Head of caudate nucleus (tissue), 42 donors: ENCODE measurements at regions not wholly inside any gene's neighbourhood (a gene's known extent, or its start where the extent isn't known, plus 50 kb on each side); places are given as distances from the start of the nearest gene placed in this dataset.
"Not testable (repeated sequence)": the region's sequence is repeated elsewhere in the genome, so short reads cannot be mapped to it uniquely, and the experiment has no call there.

ENCODE experiments used
- DNase-seq, 42 donors: peaks; one replicate each; pipeline versions ENCODE4 v3.0.0 to v3.0.0-alpha.2; 2020 to 2021; ENCODE audit warnings: mixed read lengths in 7 of 42
- intact Hi-C: fragments of 100-400 bp; cut with DNase I; formaldehyde crosslinking; loops from one replicate; pipeline ENCODE4 v1.15.0; 2022

GRCh38 chr7:29684787-29685650, 121.3 kb upstream of the WIPF3 start:
- intact Hi-C loops, result no loop called here

GRCh38 chr7:29685651-29686271, 120.5 kb upstream of the WIPF3 start:
- intact Hi-C loops, result not testable (repeated sequence)
- peak in 4 of 42 donors; percentile 23 to 49 (median 32) for DNase-seq

More at GRCh38 chr7:29684787-29685650, 121.3 kb upstream of the WIPF3 start:
- peak; percentile 16 to 87 (median 72) for DNase-seq

GRCh38 chr7:29690510-29690909, 115.8 kb upstream of the WIPF3 start:
- DNase-seq, intact Hi-C loops: not testable (repeated sequence)

DNA sequence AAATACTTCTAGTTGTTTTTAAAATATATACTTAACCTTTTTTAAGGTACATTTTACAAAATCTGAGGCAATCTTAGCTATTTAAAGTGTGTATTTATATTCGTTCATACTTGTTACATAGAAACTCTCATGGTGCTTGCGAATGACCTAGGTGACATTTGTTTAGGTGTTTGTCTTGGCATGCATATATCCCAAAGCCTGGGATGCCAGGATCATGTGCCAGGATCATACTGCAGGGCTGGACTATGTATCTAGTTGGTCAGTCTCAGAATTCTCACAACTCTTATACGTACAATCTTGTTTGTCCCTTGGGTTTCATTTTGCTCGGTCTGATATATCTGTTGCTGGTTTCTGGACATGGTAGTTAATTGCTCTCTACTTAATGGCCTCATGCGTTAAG, 109.9 kb upstream of the WIPF3 start:
- not testable (repeated sequence) for DNase-seq

GRCh38 chr7:29699723-29700122, 106.6 kb upstream of the WIPF3 start:
- intact Hi-C loops, DNase-seq: not testable (repeated sequence)

More for the DNA sequence above, 109.9 kb upstream of the WIPF3 start:
- intact Hi-C loops, result not testable (repeated sequence)

DNA sequence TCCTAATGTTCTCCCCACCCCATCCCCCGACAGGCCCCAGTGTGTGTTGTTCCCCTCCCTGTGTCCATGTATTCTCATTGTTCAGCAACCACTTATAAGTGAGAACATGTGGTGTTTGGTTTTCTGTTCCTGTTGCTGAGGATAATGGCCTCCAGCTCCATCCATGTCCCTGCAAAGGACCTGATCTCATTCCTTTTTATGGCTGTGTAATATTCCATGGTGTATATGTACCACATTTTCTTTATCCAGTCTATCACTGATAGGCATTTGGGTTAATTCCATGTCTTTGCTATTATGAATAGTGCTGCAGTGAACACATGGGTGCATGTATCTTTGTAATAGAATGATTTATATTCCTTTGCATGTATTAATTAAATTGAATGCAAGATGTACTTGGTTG, 104.8 kb upstream of the WIPF3 start:
- DNase-seq, intact Hi-C loops: not testable (repeated sequence)

- intact Hi-C loops, DNase-seq: not testable (repeated sequence)
Observed at GRCh38 chr7:29703830-29704229, 102.5 kb upstream of the WIPF3 start.

DNA sequence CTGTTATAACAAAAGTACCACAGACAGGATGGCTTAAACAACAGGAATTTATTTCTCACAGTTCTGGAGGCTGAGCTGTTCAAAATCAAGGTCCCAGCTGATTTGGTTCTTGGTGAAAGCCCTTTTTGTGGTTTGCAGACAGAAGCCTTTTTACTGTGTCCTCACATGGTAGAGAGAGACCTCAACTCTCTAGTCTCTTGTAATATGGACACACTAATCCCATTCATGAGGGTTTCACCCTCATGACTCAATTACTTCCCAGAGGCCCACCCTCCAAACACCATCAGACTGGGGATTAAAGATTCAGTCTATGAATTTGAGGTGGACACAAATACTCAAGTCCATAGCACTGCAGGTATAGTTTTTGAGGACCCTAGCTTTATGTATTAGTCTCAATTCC, 97.3 kb upstream of the WIPF3 start:
- peak in 8 of 42 donors; percentile 9 to 58 (median 16) for DNase-seq
- intact Hi-C loops, result not testable (repeated sequence)

GRCh38 chr7:29723127-29723526, 83.2 kb upstream of the WIPF3 start:
- intact Hi-C loops, DNase-seq: not testable (repeated sequence)

GRCh38 chr7:29723599-29723998, 82.7 kb upstream of the WIPF3 start:
- intact Hi-C loops, result no loop called here
- DNase-seq, result no peak

DNA sequence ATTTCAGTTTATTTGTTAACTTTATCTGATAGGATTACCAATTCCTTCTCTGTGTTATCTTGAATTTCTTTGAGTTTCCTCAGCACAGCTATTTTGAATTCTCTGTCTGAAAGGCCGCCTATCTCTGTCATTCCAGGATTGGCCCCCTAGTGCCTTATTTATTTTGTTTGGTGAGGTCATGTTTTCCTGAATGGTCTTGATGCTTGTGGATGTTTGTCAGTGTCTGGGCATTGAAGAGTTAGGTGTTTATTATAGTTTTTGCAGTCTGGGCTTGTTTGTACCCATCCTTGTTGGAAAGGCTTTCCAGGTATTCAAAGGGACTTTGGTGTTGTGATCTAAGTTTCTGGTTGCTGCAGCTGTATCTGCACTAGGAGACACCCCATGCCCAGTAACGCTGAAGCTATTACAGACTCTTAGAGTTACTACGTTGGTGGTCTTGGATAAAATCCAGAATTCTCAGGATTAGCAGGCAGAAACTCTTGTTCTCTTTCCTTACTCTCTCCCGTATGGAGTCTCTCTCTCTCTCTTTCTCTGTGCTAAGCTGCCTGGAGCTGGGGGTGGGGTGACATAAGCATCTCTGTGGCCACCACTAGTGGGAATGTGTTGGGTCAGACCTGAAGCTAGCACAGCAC, 76.7 kb upstream of the WIPF3 start:
- intact Hi-C loops, DNase-seq: not testable (repeated sequence)

- intact Hi-C loops, result no loop called here
- DNase-seq, result no peak
Observed at GRCh38 chr7:29734246-29734731, 72.0 kb upstream of the WIPF3 start.

DNA sequence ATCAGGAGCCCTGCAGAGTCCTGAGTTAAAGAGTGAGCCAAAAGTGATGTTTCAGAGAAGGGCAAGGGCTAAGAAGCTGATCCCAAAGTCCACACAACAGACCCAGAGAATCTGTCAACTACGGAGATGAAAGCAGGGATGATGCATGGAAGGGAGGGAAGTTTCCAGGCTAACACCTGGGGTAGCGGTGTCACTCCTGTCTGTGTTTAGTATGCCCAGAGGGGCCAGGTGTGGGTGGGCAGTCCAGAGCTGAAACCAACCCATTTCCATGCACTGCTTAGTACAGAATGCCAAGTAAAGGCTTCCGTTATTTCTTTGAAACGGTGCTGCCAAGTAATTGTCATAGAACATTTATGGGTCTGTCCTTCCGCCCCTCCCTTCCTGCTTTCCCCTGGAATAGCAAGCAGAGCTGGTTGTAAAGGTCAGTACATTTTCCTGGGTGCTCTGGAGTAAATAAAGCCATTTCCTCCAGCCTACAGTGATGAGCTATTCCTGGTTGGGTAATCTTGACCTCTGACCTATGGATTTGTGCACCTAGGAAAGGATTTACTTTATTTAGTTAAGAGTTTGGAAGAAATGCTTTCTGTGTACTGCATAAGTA, 58.6 kb upstream of the WIPF3 start:
- intact Hi-C loops, result loop anchor here (5.0 kb wide), 1 partner anchor 175 kb away; no protein-coding TSS in a partner anchor

DNA sequence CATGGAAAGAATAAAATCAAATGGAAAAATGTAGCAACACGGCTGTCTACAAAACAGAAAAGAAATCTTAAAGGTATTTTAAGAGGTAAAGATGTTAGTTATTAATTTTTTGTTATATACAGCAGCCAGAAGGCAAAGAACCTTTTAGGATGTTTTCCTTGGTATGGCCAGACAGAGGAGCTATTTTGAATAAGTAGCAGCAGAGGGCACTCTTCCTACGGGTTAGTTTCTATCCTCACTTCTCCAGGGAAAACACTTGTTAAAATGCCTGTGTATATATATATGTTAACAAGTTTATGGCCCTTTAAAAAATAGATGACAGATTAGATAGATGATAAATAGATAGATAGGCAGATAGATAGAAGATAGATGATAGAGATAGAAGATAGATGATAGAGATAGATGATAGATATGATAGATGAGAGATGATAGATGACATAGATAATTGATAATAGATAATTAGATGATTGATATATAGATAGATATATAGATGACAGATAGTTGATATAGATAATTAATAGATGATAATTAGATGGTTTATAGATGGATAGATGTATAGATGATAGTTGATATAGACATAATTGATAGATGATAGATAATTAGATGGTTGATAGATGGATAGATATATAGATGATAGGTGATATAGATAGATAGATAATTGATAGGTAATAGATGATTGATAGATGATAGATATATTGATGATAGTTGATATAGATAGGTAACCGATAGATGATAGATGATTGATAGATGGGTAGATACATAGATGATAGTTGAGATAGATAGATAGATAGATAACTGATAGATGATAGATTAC, 57.8 kb upstream of the WIPF3 start:
- peak in 13 of 42 donors; percentile 17 to 60 (median 26) for DNase-seq
- intact Hi-C loops, result loop anchor here (5.0 kb wide), 1 partner anchor 174 kb away; no protein-coding TSS in a partner anchor

More for the DNA sequence above, 58.6 kb upstream of the WIPF3 start:
- not testable (repeated sequence) for DNase-seq

DNA sequence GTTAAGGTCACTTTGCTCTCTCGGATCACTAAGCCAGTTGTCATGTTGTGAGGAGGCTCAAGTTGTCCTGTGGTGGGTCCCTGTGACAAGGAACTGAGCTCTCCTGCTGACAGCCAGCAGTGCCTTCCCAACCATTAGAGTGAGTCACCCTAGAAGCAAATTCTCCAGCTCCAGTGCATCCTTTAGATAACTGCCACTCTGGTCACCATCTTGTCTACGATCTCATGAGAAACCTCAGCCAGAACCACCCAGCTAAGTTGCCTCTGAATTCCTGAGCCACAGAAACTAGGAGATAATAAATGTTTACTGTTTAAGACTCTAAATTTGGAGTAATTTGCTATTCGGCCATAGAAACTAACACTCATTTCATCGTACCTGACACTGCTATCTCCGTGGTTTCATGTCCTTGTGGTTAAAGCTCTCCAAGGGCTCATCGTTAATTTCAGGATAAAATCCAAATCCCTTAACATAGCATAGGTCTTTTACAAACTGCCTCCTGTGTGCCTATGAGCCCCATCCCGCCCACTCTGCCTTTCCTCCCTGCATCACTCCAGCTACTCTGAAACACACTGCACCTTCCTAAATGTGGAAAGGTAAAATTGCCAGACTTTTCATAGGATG, 56.5 kb upstream of the WIPF3 start:
- peak in 38 of 42 donors; percentile 16 to 84 (median 58) for DNase-seq
- intact Hi-C loops, result loop anchor here (5.0 to 10.0 kb wide), 2 partner anchors 172 to 315 kb away; no protein-coding TSS in a partner anchor

GRCh38 chr7:29750373-29750940, 55.9 kb upstream of the WIPF3 start:
- intact Hi-C loops, result loop anchor here (10.0 kb wide), 1 partner anchor 314 kb away; no protein-coding TSS in a partner anchor
- DNase-seq, result peak in 37 of 42 donors; percentile 9 to 84 (median 46)

DNA sequence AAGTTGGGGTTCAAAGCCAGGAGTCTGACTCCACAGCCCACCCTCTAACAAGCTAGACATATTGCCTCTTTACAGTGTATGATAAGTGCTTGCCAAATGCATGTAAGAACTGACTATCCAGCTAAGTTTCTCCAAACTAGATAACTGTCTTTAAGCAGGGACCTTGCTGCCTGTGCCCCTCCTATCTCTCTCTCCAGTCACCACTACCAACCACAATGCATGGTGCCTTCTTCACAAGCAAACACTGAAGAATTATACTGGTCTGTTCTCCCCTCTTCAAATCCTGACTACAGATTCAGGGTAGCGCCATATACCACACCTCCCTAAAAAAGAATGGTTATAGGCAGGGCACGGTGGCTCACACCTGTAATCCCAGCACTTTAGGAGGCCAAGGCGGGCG, 55.3 kb upstream of the WIPF3 start:
- intact Hi-C loops, result loop anchor here (10.0 kb wide), 1 partner anchor 314 kb away; no protein-coding TSS in a partner anchor
- not testable (repeated sequence) for DNase-seq
